ENCODE measurements at regions not wholly inside any gene's neighbourhood (a gene's known extent, or its start where the extent isn't known, plus 50 kb on each side); places are given as distances from the start of the nearest gene placed in this dataset.

- DNase-seq = no peak
Observed at GRCh38 chr14:98614741-98615140, 657.3 kb downstream of the BCL11B start.

GRCh38 chr14:98622208-98623051 is 649.6 kb downstream of the BCL11B start:
- no peak for DNase-seq

GRCh38 chr14:98623788-98624415 is 648.1 kb downstream of the BCL11B start:
- no peak for DNase-seq

GRCh38 chr14:98633380-98633779 is 638.6 kb downstream of the BCL11B start:
- no peak for DNase-seq

GRCh38 chr14:98634043-98634820 is 637.8 kb downstream of the BCL11B start:
- no peak for DNase-seq

GRCh38 chr14:98638366-98638765 is 633.6 kb downstream of the BCL11B start:
- no peak for DNase-seq

- no peak for DNase-seq
Observed at GRCh38 chr14:98647754-98648153, 624.2 kb downstream of the BCL11B start.

GRCh38 chr14:98651037-98651436 is 621.0 kb downstream of the BCL11B start:
- DNase-seq = no peak

GRCh38 chr14:98665007-98665406 is 607.0 kb downstream of the BCL11B start:
- DNase-seq = no peak

GRCh38 chr14:98666545-98666944 is 605.5 kb downstream of the BCL11B start:
- DNase-seq = no peak

GRCh38 chr14:98682033-98682432 is 590.0 kb downstream of the BCL11B start:
- no peak for DNase-seq

- no peak for DNase-seq
Observed at GRCh38 chr14:98682726-98683125, 589.3 kb downstream of the BCL11B start.

GRCh38 chr14:98684468-98684867 is 587.5 kb downstream of the BCL11B start:
- DNase-seq = no peak

- no peak for DNase-seq
Observed at GRCh38 chr14:98685725-98686124, 586.3 kb downstream of the BCL11B start.

GRCh38 chr14:98688446-98688845 is 583.6 kb downstream of the BCL11B start:
- DNase-seq = no peak

- no peak for DNase-seq
Observed at GRCh38 chr14:98689951-98690350, 582.0 kb downstream of the BCL11B start.

- no peak for DNase-seq
Observed at GRCh38 chr14:98692832-98693231, 579.2 kb downstream of the BCL11B start.

- DNase-seq = no peak
Observed at GRCh38 chr14:98694541-98694940, 577.5 kb downstream of the BCL11B start.

- DNase-seq = no peak
Observed at GRCh38 chr14:98695809-98696208, 576.2 kb downstream of the BCL11B start.

- no peak for DNase-seq
Observed at GRCh38 chr14:98698341-98698740, 573.7 kb downstream of the BCL11B start.

- no peak for DNase-seq
Observed at GRCh38 chr14:98700748-98701147, 571.2 kb downstream of the BCL11B start.

- no peak for DNase-seq
Observed at GRCh38 chr14:98701377-98701776, 570.6 kb downstream of the BCL11B start.

GRCh38 chr14:98704441-98704840 is 567.6 kb downstream of the BCL11B start:
- DNase-seq = no peak

Data from right lung (tissue), 2 donors.